ENCODE measurements at regions not wholly inside any gene's neighbourhood (a gene's known extent, or its start where the extent isn't known, plus 50 kb on each side); places are given as distances from the start of the nearest gene placed in this dataset.

- no peak for TF ChIP-seq ZFP30 (CRISPR knock-in tag; IDR thresholded peaks at IDR 0.05)
- TF ChIP-seq CSDC2 (CRISPR knock-in tag; IDR thresholded peaks at IDR 0.05): no peak
- no peak for TF ChIP-seq RARB (CRISPR knock-in tag; IDR thresholded peaks at IDR 0.05)
- no peak for TF ChIP-seq TOX (CRISPR knock-in tag; IDR thresholded peaks at IDR 0.05; ENCODE audit: borderline replicate concordance)
- no peak for TF ChIP-seq POU6F1 (CRISPR knock-in tag; IDR thresholded peaks at IDR 0.05; ENCODE audit: borderline replicate concordance, low read depth)
- TF ChIP-seq ZNF8 (CRISPR knock-in tag; IDR thresholded peaks at IDR 0.05): no peak
- TF ChIP-seq, protein P1, sequence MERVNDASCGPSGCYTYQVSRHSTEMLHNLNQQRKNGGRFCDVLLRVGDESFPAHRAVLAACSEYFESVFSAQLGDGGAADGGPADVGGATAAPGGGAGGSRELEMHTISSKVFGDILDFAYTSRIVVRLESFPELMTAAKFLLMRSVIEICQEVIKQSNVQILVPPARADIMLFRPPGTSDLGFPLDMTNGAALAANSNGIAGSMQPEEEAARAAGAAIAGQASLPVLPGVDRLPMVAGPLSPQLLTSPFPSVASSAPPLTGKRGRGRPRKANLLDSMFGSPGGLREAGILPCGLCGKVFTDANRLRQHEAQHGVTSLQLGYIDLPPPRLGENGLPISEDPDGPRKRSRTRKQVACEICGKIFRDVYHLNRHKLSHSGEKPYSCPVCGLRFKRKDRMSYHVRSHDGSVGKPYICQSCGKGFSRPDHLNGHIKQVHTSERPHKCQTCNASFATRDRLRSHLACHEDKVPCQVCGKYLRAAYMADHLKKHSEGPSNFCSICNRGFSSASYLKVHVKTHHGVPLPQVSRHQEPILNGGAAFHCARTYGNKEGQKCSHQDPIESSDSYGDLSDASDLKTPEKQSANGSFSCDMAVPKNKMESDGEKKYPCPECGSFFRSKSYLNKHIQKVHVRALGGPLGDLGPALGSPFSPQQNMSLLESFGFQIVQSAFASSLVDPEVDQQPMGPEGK (CRISPR knock-in tag; IDR thresholded peaks at IDR 0.05; ENCODE audit: borderline replicate concordance): no peak
- TF ChIP-seq PPARA (CRISPR knock-in tag; IDR thresholded peaks at IDR 0.05; ENCODE audit: borderline replicate concordance): no peak
- ATAC-seq: no peak
Measured at GRCh38 chr14:44873536-44873935, 88.2 kb downstream of the KLHL28 start.

DNA sequence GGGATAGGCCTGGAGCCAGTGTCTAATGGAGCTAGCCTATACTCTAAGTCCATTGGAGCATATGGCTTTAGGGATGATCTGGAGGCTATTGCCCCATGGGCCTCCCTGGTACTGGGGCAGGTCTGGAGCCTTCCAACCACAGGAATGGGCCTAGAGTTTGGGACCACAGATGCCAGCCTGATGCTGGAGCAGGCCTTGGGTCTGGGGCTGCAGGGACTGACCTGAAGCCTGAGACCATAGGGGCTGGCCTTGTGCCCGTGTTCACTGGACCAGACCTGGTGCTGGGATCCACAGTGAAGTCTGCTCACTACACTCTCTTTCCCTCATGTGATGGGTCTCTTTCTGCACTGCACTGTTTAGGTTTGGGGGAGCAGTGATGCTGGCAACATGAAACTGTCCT lies 95.0 kb downstream of the KLHL28 start:
- no peak for ATAC-seq

GRCh38 chr14:44866322-44866721 lies 95.4 kb downstream of the KLHL28 start:
- ATAC-seq: no peak
- TF ChIP-seq ZFP30 (CRISPR knock-in tag; IDR thresholded peaks at IDR 0.05) (no peak), ARNTL (CRISPR knock-in tag; IDR thresholded peaks at IDR 0.05; ENCODE audit: borderline replicate concordance, low read depth) (no peak), ZC3H10 (CRISPR knock-in tag; IDR thresholded peaks at IDR 0.05) (no peak), CSDC2 (CRISPR knock-in tag; IDR thresholded peaks at IDR 0.05) (no peak), SNAI2 (CRISPR knock-in tag; IDR thresholded peaks at IDR 0.05) (no peak), TCF4 (CRISPR knock-in tag; IDR thresholded peaks at IDR 0.05; ENCODE audit: borderline replicate concordance) (no peak), ZNF8 (CRISPR knock-in tag; IDR thresholded peaks at IDR 0.05) (no peak), PPARA (CRISPR knock-in tag; IDR thresholded peaks at IDR 0.05; ENCODE audit: borderline replicate concordance) (no peak), ZFP3 (CRISPR knock-in tag; IDR thresholded peaks at IDR 0.05) (no peak), ESRRG (CRISPR knock-in tag; IDR thresholded peaks at IDR 0.05) (no peak), TOX (CRISPR knock-in tag; IDR thresholded peaks at IDR 0.05; ENCODE audit: borderline replicate concordance) (no peak)
- TF ChIP-seq, protein P2, sequence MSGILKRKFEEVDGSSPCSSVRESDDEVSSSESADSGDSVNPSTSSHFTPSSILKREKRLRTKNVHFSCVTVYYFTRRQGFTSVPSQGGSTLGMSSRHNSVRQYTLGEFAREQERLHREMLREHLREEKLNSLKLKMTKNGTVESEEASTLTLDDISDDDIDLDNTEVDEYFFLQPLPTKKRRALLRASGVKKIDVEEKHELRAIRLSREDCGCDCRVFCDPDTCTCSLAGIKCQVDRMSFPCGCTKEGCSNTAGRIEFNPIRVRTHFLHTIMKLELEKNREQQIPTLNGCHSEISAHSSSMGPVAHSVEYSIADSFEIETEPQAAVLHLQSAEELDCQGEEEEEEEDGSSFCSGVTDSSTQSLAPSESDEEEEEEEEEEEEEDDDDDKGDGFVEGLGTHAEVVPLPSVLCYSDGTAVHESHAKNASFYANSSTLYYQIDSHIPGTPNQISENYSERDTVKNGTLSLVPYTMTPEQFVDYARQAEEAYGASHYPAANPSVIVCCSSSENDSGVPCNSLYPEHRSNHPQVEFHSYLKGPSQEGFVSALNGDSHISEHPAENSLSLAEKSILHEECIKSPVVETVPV (CRISPR knock-in tag; IDR thresholded peaks at IDR 0.05): no peak
- TF ChIP-seq, protein P1 (CRISPR knock-in tag; IDR thresholded peaks at IDR 0.05; ENCODE audit: borderline replicate concordance): no peak

More for the DNA sequence above, 95.0 kb downstream of the KLHL28 start:
- no peak for TF ChIP-seq ZC3H10 (CRISPR knock-in tag; IDR thresholded peaks at IDR 0.05)
- TF ChIP-seq POU6F1 (CRISPR knock-in tag; IDR thresholded peaks at IDR 0.05; ENCODE audit: borderline replicate concordance, low read depth): no peak
- TF ChIP-seq CSDC2 (CRISPR knock-in tag; IDR thresholded peaks at IDR 0.05): no peak

GRCh38 chr14:44863271-44863670 lies 98.5 kb downstream of the KLHL28 start:
- ATAC-seq: no peak
- TF ChIP-seq POU6F1 (CRISPR knock-in tag; IDR thresholded peaks at IDR 0.05; ENCODE audit: borderline replicate concordance, low read depth) (no peak), CSDC2 (CRISPR knock-in tag; IDR thresholded peaks at IDR 0.05) (no peak), ZNF70 (CRISPR knock-in tag; IDR thresholded peaks at IDR 0.05) (no peak), ESRRG (CRISPR knock-in tag; IDR thresholded peaks at IDR 0.05) (no peak), ZFP3 (CRISPR knock-in tag; IDR thresholded peaks at IDR 0.05) (no peak), ZFP30 (CRISPR knock-in tag; IDR thresholded peaks at IDR 0.05) (no peak), RARB (CRISPR knock-in tag; IDR thresholded peaks at IDR 0.05) (no peak), ISL1 (CRISPR knock-in tag; IDR thresholded peaks at IDR 0.05) (no peak), ARNTL (CRISPR knock-in tag; IDR thresholded peaks at IDR 0.05; ENCODE audit: borderline replicate concordance, low read depth) (no peak), SNAI2 (CRISPR knock-in tag; IDR thresholded peaks at IDR 0.05) (no peak)

All from SK-N-SH treated with all-trans-retinoic acid at 6 μM for 48 hours (cell line).